Body of pancreas (tissue), 4 donors: ENCODE measurements at regions not wholly inside any gene's neighbourhood (a gene's known extent, or its start where the extent isn't known, plus 50 kb on each side); places are given as distances from the start of the nearest gene placed in this dataset.

Source experiments
- ATAC-seq: fragments of 150-250 bp; one replicate; pipeline ENCODE4 v1.9.1; 2016
- DNase-seq, 4 donors: peaks; one replicate each; pipeline ENCODE4 v3.0.0-alpha.2; 2019
- H3K27ac ChIP-seq, 4 donors: fragments of 200-600 bp; sonication (generic); 1 replicate in 3 of 4; 2 replicates in 1 of 4; pipeline versions ENCODE4 v1.5.1 to v1.6.1; 2016 to 2019; ENCODE audit warnings: mild to moderate bottlenecking in 1 of 4, mixed read lengths in 1 of 4, moderate library complexity in 1 of 4
- H3K27me3 ChIP-seq, 2 donors: fragments of 200-600 bp; sonication (generic); one replicate each; pipeline ENCODE4 v1.6.0; 2016; ENCODE audit warnings: mild to moderate bottlenecking in 1 of 2
- H3K36me3 ChIP-seq, 2 donors: fragments of 200-600 bp; sonication (generic); replicated peaks in 1 of 2; 2 replicates each; pipeline ENCODE4 v1.5.1; 2016; ENCODE audit warnings: low read depth in 2 of 2; ENCODE audit not compliant: insufficient read depth in 1 of 2
- H3K4me1 ChIP-seq: fragments of 200-600 bp; sonication (generic); one replicate; pipeline ENCODE4 v1.6.0; 2016
- H3K4me3 ChIP-seq, 2 donors: fragments of 200-600 bp; sonication (generic); 1 replicate in 1 of 2; 2 replicates in 1 of 2; pipeline ENCODE4 v1.5.1; 2016 to 2019
- H3K9me3 ChIP-seq, 3 donors: fragments of 200-600 bp; sonication (generic); 1 replicate in 2 of 3; 2 replicates in 1 of 3; pipeline ENCODE4 v1.5.1; 2016
- CTCF ChIP-seq, 7 experiments: fragments of 450-650 bp in 4 of 7; fragments of 200-600 bp in 3 of 7; sonication (generic) in 3 of 7; IDR thresholded peaks; one replicate each; pipeline ENCODE4 v1.5.1; 2016 to 2019; ENCODE audit warnings: antibody characterized with exemption in 7 of 7
- POLR2A ChIP-seq, 3 donors: fragments of 450-650 bp; IDR thresholded peaks; one replicate each; pipeline ENCODE4 v1.6.1; 2016; ENCODE audit warnings: antibody characterized with exemption in 3 of 3, mild to moderate bottlenecking in 2 of 3
- WGBS, 2 donors: methylation state at CpG; one replicate each; pipeline ENCODE4 v1.1.5; 2017; 5-methylcytosine and 5-hydroxymethylcytosine counted together
- intact Hi-C: fragments of 100-400 bp; cut with DNase I; formaldehyde crosslinking; loops from one replicate; pipeline ENCODE4 v1.15.1; 2023

DNA sequence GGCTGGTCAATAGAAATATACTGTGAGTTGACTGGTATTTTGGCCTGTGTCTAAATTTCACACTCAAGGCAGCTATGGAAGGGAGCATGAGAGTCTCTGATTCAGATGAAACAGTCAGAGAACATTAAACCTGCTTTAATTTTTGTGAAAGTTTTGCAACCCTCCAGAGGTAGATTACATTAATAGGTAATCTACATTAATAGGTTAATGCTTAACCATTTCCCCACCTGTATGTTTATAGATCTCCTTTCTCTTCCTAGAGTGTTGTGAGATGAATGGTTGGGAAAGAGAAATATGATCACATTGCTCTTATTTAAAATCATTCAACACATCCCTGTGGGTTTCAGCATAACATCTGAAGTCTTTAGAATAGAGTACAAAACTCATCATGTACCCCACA is 586.9 kb upstream of the DPPA4 start:
- intact Hi-C loops = no loop called here
- peak overlapping the region in 1 of 4 donors; percentile 18 for H3K27ac ChIP-seq

GRCh38 chr3:109926376-109926775 is 589.0 kb upstream of the DPPA4 start:
- Histone ChIP-seq H3K27me3 (no peaks in the 10 kb centered on the region), H3K4me1 (no peaks in the 10 kb centered on the region), H3K36me3 (no peaks in the 10 kb centered on the region), H3K9me3 (no peaks in the 10 kb centered on the region), H3K4me3 (no peak overlapping the region), H3K27ac (no peak overlapping the region)
- DNase-seq = no peak
- ATAC-seq = no peak
- WGBS, 2 donors = 73 to 85% methylated on average over 8 of the region's 8 CpGs
- TF ChIP-seq CTCF (IDR thresholded peaks at IDR 0.05) = no peak
- TF ChIP-seq POLR2A (IDR thresholded peaks at IDR 0.05) = no peak
- intact Hi-C loops = no loop called here

More for the DNA sequence above, 586.9 kb upstream of the DPPA4 start:
- TF ChIP-seq CTCF (IDR thresholded peaks at IDR 0.05) (no peak), POLR2A (IDR thresholded peaks at IDR 0.05) (no peak)
- Histone ChIP-seq H3K27me3 (no peaks in the 10 kb centered on the region), H3K9me3 (no peaks in the 10 kb centered on the region), H3K4me1 (no peaks in the 10 kb centered on the region), H3K36me3 (no peaks in the 10 kb centered on the region), H3K4me3 (no peak overlapping the region)
- no peak for ATAC-seq
- DNase-seq = no peak

- no peak for DNase-seq
- ATAC-seq = no peak
- no peaks in the 10 kb centered on the region for H3K4me1 ChIP-seq
- H3K36me3 ChIP-seq = no peaks in the 10 kb centered on the region
- no peak overlapping the region for H3K4me3 ChIP-seq
- no peak overlapping the region for H3K27ac ChIP-seq
- intact Hi-C loops = no loop called here
- 42 to 46% methylated on average over 2 of the region's 2 CpGs for WGBS, 2 donors
- no peak for TF ChIP-seq CTCF (IDR thresholded peaks at IDR 0.05)
- TF ChIP-seq POLR2A (IDR thresholded peaks at IDR 0.05) = no peak
- H3K27me3 ChIP-seq = no peaks in the 10 kb centered on the region
- no peaks in the 10 kb centered on the region for H3K9me3 ChIP-seq
Measured at GRCh38 chr3:109927161-109927560, 589.8 kb upstream of the DPPA4 start.

DNA sequence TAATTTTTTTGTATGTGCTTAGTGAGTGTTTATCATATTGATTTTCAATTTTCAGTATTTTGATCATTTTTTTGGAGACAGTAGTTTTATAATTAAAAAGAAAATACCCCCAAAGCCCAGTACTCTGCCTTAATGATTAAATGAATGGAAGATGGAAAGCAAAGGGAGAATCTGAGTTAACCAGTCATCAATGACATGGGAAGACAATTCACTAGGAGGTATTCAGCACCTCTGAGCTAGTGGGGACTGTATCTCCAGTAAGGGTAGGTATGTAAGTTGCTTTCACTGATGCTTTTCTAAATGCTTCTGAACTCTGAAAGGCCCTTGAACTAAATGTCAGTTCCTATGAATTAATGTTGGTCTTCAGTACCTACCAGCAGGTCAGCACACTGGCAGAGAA is 590.4 kb upstream of the DPPA4 start:
- Histone ChIP-seq H3K4me3 (no peak overlapping the region), H3K27me3 (no peaks in the 10 kb centered on the region), H3K9me3 (no peaks in the 10 kb centered on the region), H3K27ac (no peak overlapping the region), H3K4me1 (no peaks in the 10 kb centered on the region), H3K36me3 (no peaks in the 10 kb centered on the region)
- intact Hi-C loops = no loop called here
- TF ChIP-seq CTCF (IDR thresholded peaks at IDR 0.05) (no peak), POLR2A (IDR thresholded peaks at IDR 0.05) (no peak)
- ATAC-seq = no peak
- DNase-seq = no peak

DNA sequence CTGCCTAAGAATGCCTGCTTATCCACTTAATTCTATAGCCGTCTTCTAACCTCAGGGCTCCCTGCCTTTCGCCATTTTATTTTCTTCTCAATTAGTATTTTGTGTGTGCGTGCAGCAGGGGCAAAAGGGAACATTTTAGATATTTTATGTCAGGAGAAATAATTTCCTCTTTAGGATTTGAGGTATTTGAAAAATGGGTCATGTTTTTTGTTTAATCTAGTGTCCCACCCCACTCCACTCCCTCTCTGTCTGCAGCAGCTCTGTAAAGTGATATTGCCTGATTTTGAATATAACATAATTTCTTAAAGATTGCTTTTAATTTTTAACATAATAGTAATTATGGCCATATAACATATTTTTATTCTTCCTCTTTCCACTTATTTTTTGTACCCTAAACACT is 593.2 kb upstream of the DPPA4 start:
- 40 to 41% methylated on average over 3 of the region's 3 CpGs for WGBS, 2 donors
- H3K4me1 ChIP-seq = no peaks in the 10 kb centered on the region
- TF ChIP-seq POLR2A (IDR thresholded peaks at IDR 0.05) (no peak), CTCF (IDR thresholded peaks at IDR 0.05) (no peak)
- no peak overlapping the region for H3K27ac ChIP-seq
- DNase-seq (no peak), ATAC-seq (no peak)
- H3K9me3 ChIP-seq = no peaks in the 10 kb centered on the region
- H3K36me3 ChIP-seq = no peaks in the 10 kb centered on the region
- intact Hi-C loops = no loop called here
- H3K4me3 ChIP-seq = no peak overlapping the region
- no peaks in the 10 kb centered on the region for H3K27me3 ChIP-seq
